HG03520 (cell line): ENCODE measurements at regions not wholly inside any gene's neighbourhood (a gene's known extent, or its start where the extent isn't known, plus 50 kb on each side); places are given as distances from the start of the nearest gene placed in this dataset.

Source experiments
- ATAC-seq: cut with Tn5 transposase; IDR thresholded peaks from one replicate; pipeline ENCODE4 v1.9.1; 2021; ENCODE audit warnings: mild to moderate bottlenecking, moderate library complexity; ENCODE audit not compliant: unreplicated experiment

GRCh38 chr2:120785228-120785966 lies 49.7 kb downstream of the GLI2 start:
- no peak for ATAC-seq

GRCh38 chr2:120786038-120786960 lies 50.6 kb downstream of the GLI2 start:
- ATAC-seq = no peak

GRCh38 chr2:120787111-120787821 lies 51.6 kb downstream of the GLI2 start:
- no peak for ATAC-seq

DNA sequence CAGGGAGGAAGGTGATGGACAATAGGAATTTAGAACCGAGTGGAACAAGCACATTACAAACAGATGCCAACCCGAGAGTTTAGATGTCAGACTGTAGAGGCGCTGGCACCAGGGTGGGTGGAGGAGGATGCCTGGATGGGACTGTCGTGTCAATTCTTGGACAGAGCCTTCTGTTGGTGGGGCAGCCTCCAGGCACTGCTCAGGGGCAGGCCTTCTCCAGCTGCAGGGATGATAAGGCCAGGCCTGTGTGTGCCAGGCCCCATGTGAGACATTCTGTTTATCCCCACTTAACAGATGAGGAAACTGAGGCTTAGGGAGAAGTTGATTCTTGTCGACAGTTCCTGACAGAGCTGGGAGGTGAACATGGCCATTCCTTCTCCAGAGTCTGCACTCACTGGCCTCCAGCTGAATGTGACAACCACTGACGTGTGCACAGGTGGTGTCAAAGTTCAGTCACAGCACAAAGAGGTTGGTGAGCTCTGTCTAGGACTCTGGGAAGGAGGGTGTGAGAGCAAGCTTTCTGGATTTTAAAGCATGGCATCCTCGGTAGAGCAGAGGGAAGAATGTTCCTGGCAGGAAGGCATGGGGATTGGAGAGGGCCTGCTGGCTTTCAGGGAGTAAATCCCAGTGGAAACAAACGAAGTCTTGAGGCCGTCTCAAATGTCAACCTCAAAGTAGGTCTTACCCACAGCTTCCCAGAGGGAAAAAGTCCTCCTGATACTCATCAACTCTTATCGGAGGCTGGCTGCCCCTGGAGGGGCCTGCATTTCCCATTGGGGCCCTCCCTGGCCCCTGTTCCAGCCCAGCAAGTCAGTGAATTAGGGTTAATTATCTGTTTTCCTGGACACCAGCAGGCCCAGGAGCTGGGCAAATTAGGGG lies 52.4 kb downstream of the GLI2 start:
- ATAC-seq = no peak

GRCh38 chr2:120791243-120791961 lies 55.7 kb downstream of the GLI2 start:
- ATAC-seq = no peak

DNA sequence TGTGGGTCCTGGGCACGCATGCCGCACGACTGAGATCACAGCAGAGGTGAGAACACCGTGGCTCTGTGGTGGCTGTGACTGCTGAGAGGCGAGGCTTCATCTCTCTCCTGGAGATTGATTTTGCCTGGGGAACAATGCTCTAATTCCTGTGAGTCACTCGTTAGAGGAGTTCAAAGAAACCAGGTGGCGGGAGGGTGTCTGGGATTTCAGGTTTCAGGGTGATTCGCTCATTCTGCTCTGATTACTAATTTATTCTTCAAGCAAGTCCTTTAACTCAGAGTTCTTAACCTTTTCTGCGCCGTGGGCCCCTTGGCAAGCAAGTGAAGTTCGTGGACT lies 56.3 kb downstream of the GLI2 start:
- ATAC-seq = no peak

- no peak for ATAC-seq
Measured at GRCh38 chr2:120793682-120794403, 58.2 kb downstream of the GLI2 start.

GRCh38 chr2:120794716-120795115 lies 59.0 kb downstream of the GLI2 start:
- ATAC-seq = no peak

GRCh38 chr2:120796094-120796493 lies 60.4 kb downstream of the GLI2 start:
- no peak for ATAC-seq

- no peak for ATAC-seq
Measured at GRCh38 chr2:120797421-120798221, 62.0 kb downstream of the GLI2 start.

DNA sequence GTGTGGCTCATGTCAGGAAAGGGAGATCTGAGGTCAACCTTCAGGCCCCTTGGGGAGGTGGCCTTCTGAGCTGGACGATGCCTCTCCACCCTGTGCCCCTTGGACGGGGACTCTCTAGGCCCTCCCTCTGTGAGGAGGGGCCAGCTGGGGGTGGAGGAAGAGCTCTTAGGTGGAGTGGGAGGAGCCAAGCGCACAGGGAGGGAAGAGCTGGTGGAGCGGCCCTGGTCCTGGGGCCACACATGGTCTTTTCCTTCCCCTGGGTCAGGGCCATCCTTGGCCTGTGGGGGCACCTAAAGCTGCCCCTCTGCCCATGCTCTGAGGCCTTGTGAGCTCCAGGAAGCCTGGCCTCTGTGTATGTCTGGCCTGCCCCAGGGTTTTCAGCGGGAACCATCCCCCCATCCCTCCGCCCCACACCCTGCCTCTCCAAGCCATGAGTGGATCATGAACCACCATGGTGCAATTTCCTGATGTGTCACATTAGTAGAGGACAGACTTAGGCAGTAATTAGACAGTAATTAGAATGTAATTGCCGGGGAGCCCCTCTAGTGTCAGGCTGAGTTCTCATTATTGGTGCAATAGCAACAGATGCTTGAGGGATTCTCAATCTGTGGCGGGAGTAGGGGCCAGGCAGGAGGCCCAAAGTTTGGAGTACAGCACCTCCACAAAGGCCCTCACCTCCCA lies 63.0 kb downstream of the GLI2 start:
- no peak for ATAC-seq

- ATAC-seq = no peak
Measured at GRCh38 chr2:120802158-120802557, 66.5 kb downstream of the GLI2 start.

DNA sequence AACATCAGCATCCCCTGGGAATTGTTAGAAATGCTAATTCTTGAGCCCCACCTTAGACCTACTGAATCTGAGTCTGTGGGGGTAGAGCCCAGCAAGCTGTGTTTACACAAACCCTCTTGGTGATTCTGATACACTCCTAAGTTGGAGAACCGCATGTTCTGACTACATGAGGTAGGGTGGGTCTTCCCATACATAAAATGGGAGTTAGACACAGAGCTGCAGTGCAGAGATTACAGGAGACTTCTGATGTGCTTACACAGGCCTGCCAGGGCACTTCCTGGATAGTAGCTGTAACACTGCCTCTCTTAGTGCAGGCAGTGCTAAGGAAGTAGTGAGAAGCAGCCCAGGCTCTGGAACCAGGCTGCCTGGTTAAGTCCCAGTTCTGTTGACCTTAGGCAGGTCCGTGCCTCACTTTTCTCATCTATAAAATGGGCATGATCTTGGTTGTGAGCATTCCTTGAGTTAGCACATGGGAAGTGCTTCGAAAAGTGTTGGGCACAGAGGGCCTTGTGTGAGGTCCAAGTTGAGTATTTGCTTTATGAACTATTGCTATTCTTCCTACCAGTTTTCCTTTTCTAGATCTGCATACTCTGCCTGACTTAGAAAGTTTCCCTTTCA lies 67.3 kb downstream of the GLI2 start:
- ATAC-seq = no peak

GRCh38 chr2:120803764-120804335 lies 68.2 kb downstream of the GLI2 start:
- ATAC-seq = no peak

GRCh38 chr2:120804459-120804858 lies 68.8 kb downstream of the GLI2 start:
- ATAC-seq = no peak

DNA sequence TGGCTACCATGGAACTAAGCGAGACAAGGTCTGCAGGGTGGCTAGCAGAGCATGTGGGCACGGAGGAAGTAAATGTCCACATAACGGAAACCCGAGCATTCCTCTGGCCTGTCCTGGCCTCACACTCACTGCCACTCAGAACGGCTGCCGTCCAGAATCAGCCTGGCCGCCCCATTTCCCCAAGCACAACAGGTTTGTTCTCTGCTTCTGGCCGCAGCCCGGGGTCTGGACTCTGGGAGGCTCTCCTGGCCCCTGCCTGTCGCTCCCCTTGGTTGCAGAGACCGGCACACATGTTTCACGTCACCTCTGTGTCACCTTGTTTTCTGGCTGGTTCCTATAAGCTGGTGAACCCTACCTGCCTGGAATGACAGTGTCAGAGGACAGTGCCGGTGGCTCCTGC lies 69.3 kb downstream of the GLI2 start:
- ATAC-seq = no peak

DNA sequence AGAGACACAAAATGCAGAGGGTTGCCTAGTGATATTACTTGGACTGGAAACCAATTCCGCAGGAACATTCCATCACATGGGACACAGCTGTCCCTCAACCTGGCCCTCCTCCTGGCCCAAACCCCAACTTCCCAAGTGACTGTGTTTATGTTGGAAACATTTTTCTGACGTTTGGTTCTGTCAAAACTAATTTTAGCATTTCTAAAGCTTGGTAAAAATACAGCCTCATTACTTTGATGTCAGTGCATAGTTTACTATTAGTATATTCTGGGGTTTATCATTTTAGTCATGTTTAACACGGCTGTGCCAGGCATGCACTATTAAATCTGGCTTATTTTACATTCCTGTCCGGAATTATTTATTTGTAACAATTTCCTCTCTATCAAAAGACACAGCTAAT lies 69.9 kb downstream of the GLI2 start:
- no peak for ATAC-seq
